ENCODE measurements at regions not wholly inside any gene's neighbourhood (a gene's known extent, or its start where the extent isn't known, plus 50 kb on each side); places are given as distances from the start of the nearest gene placed in this dataset.

DNA sequence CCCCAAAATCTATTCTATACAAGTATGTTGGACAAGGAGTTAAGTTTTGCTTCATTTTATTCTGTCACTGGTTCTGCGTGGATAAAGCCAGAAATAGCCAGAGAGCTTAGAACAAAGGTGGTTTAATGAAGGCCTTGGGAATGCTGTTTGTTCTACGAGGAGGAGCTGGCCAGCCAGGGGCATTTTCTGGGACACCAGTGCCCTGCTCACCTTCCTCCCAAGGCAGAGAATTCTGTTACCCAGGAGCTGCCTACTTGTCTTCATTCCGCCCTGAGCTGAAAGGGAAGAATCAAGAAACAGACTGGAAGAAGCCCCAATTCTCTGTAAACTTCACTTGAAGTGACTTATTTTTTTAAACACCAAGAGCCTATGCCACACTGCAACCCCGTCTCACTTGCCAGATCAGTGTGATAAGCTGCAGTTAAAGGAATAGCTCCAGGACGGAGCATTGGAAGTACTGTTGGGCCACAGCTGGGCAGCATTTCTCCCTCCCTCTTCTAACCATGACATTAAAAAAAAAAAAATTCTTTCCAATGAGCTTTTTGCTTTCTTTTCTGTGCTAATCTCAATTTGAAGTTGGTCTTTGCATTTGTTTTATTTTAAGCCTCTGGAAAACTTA, 149.8 kb upstream of the DYNLRB2 start:
- TF ChIP-seq ARNT (IDR thresholded peaks at IDR 0.05) (no peak), ELF4 (IDR thresholded peaks at IDR 0.05) (no peak), HDGF (IDR thresholded peaks at IDR 0.05; ENCODE audit: borderline replicate concordance) (no peak), SUZ12 (IDR thresholded peaks at IDR 0.05) (no peak), ZNF384 (IDR thresholded peaks at IDR 0.05) (no peak), FOXA1 (IDR thresholded peaks at IDR 0.05) (no peak), L3MBTL2 (conservative IDR thresholded peaks at IDR 0.05) (no peak), FOXK2 (IDR thresholded peaks at IDR 0.05) (no peak), BHLHE40 (IDR thresholded peaks at IDR 0.05; ENCODE audit: borderline replicate concordance) (no peak)
